Right lung (tissue), 2 donors: ENCODE measurements at regions not wholly inside any gene's neighbourhood (a gene's known extent, or its start where the extent isn't known, plus 50 kb on each side); places are given as distances from the start of the nearest gene placed in this dataset.
"Not testable (repeated sequence)": the region's sequence is repeated elsewhere in the genome, so short reads cannot be mapped to it uniquely, and the experiment has no call there.

Source experiments
- DNase-seq, 2 donors: peaks; one replicate each; pipeline ENCODE4 v3.0.0-alpha.2; 2013

DNA sequence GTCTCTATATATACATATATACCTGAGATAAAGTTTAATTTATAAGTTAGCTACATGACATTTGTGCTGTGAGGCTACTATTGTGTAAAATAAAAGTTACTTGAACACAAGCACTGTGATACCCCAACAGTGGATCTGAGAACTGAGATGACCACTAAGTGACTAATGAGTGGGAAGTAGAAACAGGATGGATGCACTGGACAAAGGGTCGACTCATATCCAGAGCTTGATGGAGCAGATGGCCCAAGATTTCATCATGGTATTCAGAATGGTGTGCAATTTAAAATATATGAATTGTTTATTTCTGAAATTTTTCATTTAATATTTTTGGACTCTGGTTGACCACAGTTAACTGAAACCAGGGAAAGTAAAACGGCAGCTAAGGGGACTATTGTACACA lies 908.6 kb upstream of the MDGA2 start:
- DNase-seq = no peak

DNA sequence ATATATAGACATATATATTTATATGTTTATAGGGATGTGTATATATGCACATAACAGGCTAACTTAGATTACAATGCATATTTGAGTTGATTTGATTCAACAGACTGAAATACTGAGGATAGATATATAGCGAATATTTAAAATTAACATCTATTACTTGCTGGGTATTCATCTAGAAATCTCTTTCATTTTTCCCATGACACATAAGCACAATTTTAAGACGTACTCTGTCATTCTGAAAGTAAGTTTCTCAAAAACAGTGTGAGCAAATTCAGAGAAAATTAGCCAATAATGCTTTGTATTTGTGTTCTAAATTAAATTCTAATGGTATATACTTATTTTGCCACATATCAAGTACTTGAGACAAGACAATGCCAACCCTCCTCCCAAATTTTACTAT lies 907.5 kb upstream of the MDGA2 start:
- DNase-seq = no peak

DNA sequence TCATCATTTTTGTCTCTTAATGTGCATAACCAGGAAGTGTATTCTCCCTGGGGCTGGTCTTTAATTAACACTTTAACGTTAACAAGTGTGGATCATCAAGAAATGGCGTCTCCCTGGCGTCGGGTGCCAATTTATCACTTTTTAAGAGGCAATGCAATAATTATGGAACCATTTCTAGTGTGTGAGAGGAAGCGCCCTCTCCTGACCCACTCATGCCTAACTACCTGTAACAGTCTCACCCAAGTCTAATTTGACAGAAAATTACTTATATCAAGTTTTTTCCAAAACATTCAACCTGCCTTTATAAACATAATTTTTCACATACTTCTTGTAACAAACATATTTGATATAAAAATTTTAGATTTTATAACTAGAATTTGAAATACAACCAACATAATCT lies 905.3 kb upstream of the MDGA2 start:
- no peak for DNase-seq

DNA sequence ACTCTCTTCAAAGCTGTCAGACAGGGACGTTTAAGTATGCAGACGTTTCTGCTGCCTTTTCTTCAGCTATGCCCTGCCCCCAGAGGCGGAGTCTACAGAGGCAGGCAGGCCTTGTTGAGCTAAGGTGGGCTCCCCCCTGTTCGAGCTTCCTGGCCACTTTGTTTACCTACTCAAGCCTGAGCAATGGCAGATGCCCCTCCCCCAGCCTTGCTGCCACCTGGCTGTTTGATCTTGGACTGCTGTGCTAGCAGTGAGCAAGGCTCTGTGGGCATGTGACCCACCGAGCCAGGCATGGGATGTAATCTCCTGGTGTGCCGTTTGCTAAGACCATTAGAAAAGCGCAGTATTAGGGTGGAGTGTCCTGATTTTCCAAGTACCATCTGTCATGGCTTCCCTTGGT lies 900.4 kb upstream of the MDGA2 start:
- no peak for DNase-seq

DNA sequence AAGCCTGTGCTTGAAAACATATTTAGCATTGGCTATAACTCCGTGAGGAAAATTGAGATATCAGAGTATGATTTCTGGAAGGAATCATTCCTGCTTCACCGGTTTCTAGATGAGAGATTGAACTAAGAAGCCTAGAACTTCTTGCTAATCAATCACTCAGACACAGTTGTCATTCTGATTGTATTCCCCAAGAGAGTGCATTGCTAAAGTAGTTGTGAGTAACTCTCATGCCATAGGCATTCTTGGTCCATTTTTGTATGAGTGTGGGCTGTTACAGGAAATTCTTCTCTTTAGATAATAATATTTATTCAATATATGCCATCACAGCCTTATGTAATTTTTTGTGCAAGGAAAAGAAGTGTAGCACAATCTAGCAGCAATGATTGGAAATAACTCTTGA lies 893.3 kb upstream of the MDGA2 start:
- DNase-seq = no peak

DNA sequence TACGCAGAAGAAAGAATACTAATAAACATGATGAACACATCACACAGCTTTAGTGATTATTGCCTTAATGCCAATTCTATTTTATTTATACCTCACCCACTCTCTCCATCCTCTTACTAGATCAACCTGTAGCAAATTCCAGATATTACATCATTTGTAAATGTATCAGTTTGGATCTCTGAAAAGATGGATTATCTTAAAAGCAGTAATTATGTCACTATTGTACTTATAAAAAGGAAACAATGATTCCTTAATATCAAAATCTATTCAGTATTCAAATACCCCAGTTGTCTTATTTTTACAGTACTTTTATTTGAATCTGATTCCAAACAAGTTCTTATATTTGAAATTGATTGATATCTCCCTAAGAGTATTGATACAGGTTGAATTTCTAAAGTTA lies 892.8 kb upstream of the MDGA2 start:
- DNase-seq = no peak

DNA sequence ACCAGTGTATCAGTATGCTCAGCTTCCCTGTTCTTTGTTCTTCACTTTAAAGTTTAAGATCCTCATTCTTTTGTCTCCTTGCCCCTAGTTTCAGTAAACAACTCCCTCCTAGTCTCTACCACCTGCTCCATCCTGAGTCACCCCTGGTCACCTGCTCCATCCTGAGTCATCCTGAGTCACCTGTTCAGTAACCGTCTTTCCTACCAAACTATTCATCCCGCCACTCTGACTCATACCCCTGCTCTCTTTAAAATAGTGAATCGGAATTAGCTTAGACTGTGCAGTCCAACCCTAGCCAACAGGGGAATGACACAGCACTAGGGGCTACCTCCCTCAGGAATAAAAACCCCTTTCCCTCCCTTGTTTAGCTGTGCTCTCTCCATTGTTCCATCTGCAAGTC lies 888.1 kb upstream of the MDGA2 start:
- DNase-seq = no peak

DNA sequence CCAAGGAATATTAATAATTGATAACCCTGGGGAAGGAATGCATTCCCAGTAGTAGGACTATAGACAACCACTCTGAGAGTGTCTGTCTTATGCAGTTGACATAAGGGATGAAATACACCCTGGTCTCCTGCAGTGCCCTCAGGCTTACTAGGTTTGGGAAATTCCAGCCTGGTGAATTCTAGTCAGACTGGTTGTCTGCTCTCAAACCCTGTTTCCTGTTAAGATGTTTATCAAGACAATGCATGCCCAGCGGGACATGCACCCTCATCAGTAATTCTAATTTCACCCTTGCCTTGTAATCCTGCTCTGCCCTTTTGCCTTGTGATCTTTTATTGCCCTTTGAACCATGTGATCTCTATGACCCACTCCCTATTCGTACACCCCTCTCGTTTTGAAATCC lies 886.0 kb upstream of the MDGA2 start:
- not testable (repeated sequence) for DNase-seq

DNA sequence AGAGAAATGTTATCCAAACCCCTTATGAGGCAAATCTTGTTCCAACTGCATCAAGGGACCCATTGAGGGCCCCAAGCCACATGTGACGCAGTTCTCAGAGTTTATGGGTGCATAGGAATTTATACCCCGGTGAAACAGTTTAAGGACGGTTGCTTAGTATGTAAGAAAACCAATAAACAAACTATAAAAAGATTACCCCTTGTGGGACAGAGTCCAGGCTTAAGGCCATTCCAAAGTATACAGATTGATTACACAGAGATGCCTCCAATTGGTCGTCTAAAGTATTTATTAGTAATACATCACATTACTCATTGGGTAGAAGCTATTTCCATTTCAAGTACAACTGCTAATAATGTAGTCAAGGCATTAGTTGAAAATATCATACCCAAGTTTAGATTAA lies 885.0 kb upstream of the MDGA2 start:
- DNase-seq = no peak

DNA sequence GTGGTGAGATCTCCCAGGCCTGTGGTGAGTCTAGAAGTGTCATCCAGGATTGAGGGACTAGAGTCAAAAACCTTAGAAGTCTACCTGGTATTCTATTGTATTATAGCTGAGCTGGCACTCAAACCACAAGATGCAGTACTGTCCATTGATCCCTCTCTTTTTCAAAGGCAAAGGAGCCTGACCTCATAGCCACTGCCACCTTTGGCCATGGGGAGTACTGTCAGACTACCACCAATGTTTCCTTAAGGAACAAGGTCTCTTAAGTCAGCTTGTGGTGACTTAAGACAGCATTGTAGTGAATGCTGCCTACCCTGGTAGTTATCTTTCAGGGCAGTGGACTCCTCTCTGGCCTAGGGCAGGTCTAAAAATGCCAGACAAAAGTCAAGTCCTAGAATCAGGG lies 878.0 kb upstream of the MDGA2 start:
- no peak for DNase-seq

DNA sequence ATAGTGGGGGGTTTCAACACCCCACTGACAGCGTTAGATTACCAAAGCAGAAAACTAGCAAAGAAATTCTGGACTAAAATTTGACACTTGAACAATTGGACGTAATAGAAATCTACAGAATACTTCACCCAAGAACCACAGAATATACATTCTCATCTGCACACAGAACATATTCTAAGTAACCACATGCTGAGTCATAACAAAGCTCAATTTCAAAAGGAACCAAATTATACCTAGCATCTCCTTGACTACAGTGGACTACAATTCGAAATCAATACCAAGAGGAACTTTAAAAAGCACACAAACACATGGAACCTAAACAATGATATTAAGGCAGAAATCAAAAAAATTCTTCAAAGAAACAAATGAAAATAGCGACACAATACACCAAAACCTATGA lies 871.6 kb upstream of the MDGA2 start:
- DNase-seq = no peak

DNA sequence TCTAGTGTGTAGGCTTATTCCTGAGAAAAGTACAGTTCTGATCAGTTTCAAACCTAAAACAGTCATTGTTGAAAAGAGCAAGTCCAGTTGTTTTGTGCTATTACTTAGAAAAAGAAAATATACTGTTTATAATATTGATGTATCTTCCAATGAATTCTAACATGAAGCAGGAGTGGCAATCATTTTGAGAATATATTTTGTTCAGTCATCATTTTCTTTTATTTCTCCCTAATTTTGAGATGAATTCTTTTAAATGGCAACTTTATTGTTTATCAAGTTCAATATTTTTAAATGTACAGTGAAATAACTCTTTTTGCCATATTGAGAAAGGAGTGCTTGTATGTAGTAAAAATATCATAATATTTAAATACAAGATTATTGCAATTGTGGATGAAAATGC lies 862.2 kb upstream of the MDGA2 start:
- no peak for DNase-seq

DNA sequence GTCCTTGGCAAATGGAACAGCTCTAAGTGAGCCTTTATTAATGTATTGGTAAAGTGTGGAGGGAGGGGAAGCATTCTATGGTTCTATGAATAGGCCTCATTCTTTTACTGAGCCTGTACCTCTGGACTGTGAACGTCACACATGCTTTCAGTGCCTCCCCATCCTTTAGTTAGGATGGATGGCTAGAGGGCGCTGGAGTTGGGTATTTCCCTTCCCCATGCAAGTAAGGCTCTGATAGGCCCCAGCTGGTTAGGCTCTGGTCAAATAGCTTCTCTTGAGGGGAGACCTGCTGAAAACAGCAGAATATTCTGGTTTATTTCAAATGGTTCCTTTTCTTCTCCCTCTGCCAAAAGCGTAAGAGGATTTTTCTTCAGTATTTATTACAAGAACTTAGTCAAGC lies 860.9 kb upstream of the MDGA2 start:
- no peak for DNase-seq

DNA sequence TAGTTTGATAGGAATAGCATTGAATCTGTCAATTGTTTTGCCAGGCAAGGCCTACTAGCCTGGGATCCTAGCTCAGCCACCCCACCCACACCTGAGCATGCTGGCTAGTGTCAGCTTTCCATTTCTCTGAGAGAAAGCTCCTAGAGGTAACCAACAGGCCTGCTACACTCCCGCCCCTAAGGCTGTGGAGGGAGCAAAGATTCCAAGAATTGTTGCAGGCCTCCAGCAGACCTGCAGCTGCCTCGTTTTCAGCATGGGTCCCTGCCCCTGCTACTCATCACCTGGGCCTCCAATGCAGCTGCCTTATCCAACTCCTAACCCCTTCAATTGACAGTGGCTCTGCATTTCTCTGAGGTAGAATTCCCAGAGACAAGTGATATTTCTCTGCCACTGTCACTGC lies 852.4 kb upstream of the MDGA2 start:
- no peak for DNase-seq

DNA sequence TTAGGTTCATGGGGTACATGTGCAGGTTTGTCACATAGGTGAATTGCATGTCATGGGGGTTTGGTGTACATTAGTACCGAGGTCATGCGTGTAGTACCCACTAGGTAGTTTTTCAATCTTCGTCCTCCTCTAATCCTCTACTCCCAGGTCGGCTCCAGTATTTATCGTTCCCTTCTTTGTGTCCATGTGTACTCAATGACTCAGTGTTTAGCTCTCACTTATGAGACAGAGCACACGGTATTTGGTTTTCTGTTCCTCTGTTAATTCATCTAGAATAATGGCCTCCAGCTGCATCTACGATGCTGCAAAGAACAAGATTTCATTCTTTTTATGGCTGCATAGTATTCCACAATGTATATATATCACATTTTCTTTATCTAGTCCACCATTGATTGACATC lies 850.9 kb upstream of the MDGA2 start:
- no peak for DNase-seq

DNA sequence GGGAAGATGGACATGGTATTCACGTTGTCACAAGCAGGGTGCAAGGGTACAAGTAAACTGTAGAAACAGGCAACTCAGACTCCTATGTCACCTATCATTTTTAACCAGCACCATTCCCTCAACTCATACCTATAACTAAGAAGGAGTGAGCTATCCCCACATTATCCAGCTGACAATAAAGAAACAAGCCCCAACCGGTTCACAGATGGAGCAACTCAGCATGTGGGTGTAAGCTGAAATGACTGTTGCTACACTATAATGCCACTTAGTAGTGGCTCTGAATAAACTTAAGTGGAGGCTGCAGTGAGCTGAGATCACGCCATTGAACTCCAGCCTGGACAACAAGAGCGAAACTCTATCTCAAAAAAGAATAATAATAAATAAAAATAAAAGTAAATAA lies 829.5 kb upstream of the MDGA2 start:
- no peak for DNase-seq

DNA sequence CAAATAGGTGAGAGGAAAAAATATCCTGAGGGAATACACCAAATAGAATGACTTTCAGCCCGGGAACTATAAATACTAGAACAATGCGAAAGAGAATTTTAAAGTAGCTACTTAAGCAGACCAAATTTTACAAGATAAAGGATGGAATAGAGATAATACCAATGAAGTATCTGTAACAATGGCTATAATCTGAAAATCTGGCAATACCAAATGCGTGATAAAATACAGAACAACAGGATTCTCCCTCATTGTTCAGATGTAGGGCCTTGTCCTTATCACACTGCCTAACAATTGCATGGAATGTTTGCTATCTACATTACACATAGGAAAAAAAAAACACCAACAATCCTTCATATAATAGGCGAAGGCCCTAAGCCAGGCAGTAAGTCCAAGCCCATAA lies 815.4 kb upstream of the MDGA2 start:
- DNase-seq = no peak

DNA sequence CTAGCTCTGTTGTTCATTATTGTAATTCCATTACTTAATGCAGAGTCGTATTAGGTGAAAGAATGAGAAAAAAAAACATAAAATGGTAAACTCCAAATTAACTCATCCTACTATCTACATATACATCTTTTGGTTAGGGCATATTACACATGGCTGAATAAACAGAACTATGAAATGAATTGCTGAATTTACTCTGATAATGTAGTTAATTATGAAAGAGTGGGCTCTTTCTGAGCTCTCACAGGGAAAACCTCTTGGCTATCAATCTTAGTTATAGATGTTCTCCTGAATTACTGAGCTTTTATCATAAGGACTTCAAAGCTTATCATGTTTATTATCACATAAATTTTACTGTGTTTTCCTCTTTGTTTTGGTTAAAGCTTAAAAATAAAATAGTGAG lies 798.5 kb upstream of the MDGA2 start:
- DNase-seq = no peak

DNA sequence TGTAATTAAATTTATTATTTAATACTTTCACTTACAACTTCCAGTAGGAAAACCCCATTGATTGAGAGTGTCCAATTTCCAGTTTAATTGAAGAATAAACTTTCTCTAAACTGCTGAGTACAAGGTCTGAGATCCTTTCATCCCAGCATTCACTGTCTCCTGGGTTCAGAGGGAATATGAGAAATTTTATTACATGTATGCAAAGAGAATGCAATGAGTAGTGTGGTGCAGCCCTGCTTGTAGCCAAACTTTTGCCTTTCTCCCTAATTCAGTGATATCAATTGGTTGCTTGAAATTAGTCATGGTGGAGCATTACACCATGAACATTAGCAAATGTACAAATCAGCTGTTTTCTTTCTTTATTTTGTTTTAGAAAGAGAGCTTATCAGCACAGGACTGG lies 780.6 kb upstream of the MDGA2 start:
- no peak for DNase-seq

DNA sequence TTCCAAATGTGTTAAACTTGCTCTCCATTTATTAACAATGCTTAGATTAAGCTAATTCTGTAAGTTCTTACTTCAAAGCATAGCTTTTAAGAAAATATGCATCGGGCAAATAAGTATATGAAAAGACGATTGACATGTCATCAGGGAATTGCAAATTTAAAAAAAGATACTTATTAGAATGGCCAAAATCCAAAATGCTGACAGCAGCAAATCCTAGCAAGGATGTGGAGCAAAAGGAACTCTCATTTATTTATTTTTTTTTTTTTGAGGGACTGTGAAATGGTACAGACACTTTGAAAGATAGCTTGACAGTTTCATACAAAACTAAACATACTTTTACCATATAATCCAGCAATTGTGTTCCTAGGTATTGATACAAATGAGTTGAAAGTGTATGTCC lies 779.5 kb upstream of the MDGA2 start:
- no peak for DNase-seq

DNA sequence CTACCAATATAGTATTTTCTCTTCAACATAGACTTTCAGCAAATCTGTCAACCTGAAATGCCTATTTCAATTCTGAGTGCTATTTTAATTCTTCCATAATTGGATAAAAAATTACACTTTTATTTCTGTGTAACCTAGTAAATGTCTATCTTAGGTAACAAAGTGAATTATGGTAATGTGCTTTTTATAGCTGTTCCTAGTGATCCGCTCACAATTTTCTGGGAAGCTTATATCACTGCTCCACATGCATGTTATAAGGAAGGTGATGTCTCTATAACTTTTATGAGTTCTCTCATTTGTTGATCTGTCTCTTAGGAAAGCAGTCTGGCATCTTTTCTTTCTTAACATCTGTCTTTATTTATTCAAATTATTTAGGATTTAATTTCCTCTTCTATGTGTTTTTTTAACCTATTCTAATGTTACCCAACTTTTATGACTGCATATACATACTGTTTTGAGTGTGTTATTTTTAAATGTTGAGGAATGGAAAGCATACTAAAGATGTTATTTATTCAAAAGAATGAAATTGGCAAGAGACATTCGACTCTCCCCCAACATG lies 777.1 kb upstream of the MDGA2 start:
- DNase-seq = no peak

DNA sequence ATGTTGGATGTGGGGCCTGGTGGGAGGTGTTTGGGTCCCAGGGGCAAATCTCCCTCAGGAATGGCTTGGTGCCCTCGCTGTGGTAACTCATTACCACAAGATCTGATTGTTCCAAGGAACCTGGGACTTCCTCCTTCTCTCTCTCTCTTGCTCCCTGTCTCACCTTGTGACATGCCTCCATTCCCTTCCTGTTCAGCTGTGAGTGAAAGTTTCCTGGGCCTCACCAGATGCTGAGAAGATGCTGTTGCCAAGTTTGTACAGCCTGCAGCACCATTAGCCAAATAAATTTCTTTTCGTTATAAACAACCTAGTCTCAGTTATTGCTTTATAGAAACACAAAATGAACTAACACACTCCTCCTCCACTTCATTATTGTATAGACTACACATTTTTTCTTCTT lies 759.8 kb upstream of the MDGA2 start:
- DNase-seq = no peak

DNA sequence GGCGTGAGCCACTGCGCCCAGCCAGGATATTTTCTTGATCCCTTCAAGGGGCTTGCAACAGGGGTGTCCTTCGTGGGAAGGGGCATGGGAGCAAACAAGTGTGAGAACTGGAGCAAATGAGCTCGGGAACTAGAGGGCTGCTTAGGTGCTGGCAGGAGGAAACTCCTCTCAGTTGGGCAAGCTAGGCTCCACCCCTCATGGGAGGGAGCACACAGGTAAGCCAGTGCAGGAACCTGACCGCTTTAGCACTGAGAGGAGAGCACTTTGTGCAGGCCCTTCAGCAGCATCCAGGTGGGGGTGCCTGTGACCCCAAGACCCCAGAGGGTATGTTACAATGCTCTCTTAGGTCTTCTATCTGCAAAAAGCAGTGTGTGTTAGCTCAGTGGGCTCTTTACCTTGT lies 755.4 kb upstream of the MDGA2 start:
- no peak for DNase-seq

DNA sequence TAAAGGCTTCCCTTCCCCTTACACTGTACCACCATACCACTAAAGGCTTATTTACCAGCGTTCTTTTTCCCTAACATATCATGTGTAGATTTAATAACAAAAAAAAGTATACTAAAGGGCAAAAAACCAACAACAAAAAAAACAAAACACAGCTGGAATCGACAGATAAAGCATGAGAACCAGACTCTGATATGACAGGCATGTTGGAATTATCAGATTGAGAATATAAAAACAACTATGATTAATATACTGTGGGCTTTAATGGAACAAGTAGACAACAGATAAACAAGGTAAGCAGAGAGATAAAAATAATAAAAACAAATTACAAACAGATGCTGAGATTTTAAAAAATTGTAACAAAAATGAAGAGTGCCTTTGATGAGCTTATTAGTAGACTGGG lies 754.1 kb upstream of the MDGA2 start:
- no peak for DNase-seq
